Endodermal cell (in vitro differentiated cells): ENCODE measurements at regions not wholly inside any gene's neighbourhood (a gene's known extent, or its start where the extent isn't known, plus 50 kb on each side); places are given as distances from the start of the nearest gene placed in this dataset.

Experiments used
- DNase-seq: peaks from one replicate; pipeline ENCODE4 v3.0.0-alpha.2; 2017
- H3K27ac ChIP-seq: 2 replicates; pipeline ENCODE4 v1.5.1; 2013; ENCODE audit warnings: mild to moderate bottlenecking, low read depth, low read length, moderate library complexity
- H3K27me3 ChIP-seq: 2 replicates; pipeline ENCODE4 v1.6.1; 2013; ENCODE audit warnings: mild to moderate bottlenecking, low read length, moderate library complexity; ENCODE audit not compliant: insufficient read depth, control insufficient read depth, poor library complexity, severe bottlenecking
- H3K36me3 ChIP-seq: 2 replicates; pipeline ENCODE4 v1.7.0; 2013; ENCODE audit warnings: mild to moderate bottlenecking, low read length, moderate library complexity; ENCODE audit not compliant: control insufficient read depth, insufficient read depth
- H3K4me1 ChIP-seq: one replicate; pipeline ENCODE4 v1.7.0; 2013; ENCODE audit warnings: low read length; ENCODE audit not compliant: control insufficient read depth, insufficient read depth
- H3K4me3 ChIP-seq: 2 replicates; pipeline ENCODE4 v1.5.1; 2013; ENCODE audit warnings: mild to moderate bottlenecking, low read length, moderate library complexity
- H3K9ac ChIP-seq: 2 replicates; pipeline ENCODE4 v1.6.1; 2013; ENCODE audit warnings: mild to moderate bottlenecking, low read length, moderate library complexity; ENCODE audit not compliant: poor library complexity, severe bottlenecking; ENCODE audit errors: extremely low read depth
- H3K9me3 ChIP-seq: 2 replicates; pipeline ENCODE4 v1.6.1; 2013; ENCODE audit warnings: mild to moderate bottlenecking, low read length, moderate library complexity; ENCODE audit not compliant: control insufficient read depth
- H3K27ac Mint-ChIP-seq: 2 replicates; pipeline ENCODE4 v1.8.0; 2020; ENCODE audit warnings: mixed read lengths
- H3K27me3 Mint-ChIP-seq: 2 replicates; pipeline ENCODE4 v1.8.0; 2021; ENCODE audit warnings: mild to moderate bottlenecking, mixed read lengths; ENCODE audit not compliant: insufficient read depth
- H3K36me3 Mint-ChIP-seq: 2 replicates; pipeline ENCODE4 v1.8.0; 2020; ENCODE audit warnings: low read depth, mixed read lengths
- H3K4me1 Mint-ChIP-seq: 2 replicates; pipeline ENCODE4 v1.8.0; 2020; ENCODE audit warnings: mixed read lengths
- H3K4me3 Mint-ChIP-seq: 2 replicates; pipeline ENCODE4 v1.8.0; 2020; ENCODE audit warnings: mild to moderate bottlenecking, moderate library complexity, mixed read lengths
- H3K9me3 Mint-ChIP-seq: 2 replicates; pipeline ENCODE4 v1.8.0; 2020; ENCODE audit warnings: mild to moderate bottlenecking, mixed read lengths
- WGBS, 2 experiments: methylation state at CpG; one replicate each; pipeline versions ENCODE4 v1.1.5 to v1.1.7; 2013; ENCODE audit warnings: missing lambda C conversion rate in 2 of 2, mixed read lengths in 1 of 2; ENCODE audit not compliant: insufficient coverage in 1 of 2, insufficient read length in 1 of 2; 5-methylcytosine and 5-hydroxymethylcytosine counted together
- TF ChIP-seq, protein P1 (sequence below): fragments of 200-600 bp; sonication (generic); conservative IDR thresholded peaks from 2 replicates; pipeline ENCODE4 v1.5.0; 2021; ENCODE audit warnings: antibody characterized with exemption, mild to moderate bottlenecking

DNA sequence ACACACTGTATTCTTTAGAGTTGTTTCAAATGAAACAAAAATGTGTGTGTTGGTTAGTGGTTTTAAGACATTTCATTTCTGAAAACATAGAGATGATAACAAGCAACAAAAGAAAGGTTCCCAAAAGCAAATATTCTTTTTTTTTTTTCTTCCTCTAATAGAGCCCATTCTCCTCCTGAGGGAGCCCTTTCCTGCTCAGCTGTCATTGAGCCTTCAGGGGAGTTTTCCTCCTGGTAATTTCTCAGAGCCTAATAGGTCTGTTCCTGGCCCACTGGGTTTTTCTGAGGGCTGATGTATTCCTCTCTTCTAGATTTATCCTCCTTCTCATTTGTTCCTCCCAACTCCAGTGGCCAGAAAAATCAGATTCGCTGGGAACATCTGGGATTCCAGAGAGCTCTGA lies 654.5 kb downstream of the NOVA1 start:
- H3K27ac ChIP-seq: no peak overlapping the region
- H3K36me3 ChIP-seq: no peaks in the 10 kb centered on the region
- WGBS, 2 experiments: 83% methylated on average over 1 of the region's 1 CpG; no CpG with 5 or more reads in 1 of the 2 experiments
- TF ChIP-seq, protein P1, sequence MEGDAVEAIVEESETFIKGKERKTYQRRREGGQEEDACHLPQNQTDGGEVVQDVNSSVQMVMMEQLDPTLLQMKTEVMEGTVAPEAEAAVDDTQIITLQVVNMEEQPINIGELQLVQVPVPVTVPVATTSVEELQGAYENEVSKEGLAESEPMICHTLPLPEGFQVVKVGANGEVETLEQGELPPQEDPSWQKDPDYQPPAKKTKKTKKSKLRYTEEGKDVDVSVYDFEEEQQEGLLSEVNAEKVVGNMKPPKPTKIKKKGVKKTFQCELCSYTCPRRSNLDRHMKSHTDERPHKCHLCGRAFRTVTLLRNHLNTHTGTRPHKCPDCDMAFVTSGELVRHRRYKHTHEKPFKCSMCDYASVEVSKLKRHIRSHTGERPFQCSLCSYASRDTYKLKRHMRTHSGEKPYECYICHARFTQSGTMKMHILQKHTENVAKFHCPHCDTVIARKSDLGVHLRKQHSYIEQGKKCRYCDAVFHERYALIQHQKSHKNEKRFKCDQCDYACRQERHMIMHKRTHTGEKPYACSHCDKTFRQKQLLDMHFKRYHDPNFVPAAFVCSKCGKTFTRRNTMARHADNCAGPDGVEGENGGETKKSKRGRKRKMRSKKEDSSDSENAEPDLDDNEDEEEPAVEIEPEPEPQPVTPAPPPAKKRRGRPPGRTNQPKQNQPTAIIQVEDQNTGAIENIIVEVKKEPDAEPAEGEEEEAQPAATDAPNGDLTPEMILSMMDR: peak; percentile 50
- no peaks in the 10 kb centered on the region for H3K27me3 Mint-ChIP-seq
- H3K4me3 Mint-ChIP-seq: no peak overlapping the region
- no peaks in the 10 kb centered on the region for H3K9me3 ChIP-seq
- DNase-seq: no peak
- H3K9ac ChIP-seq: no peak overlapping the region
- no peaks in the 10 kb centered on the region for H3K27me3 ChIP-seq
- no peaks in the 10 kb centered on the region for H3K4me1 ChIP-seq
- H3K4me3 ChIP-seq: no peak overlapping the region
- H3K4me1 Mint-ChIP-seq: no peaks in the 10 kb centered on the region
- H3K36me3 Mint-ChIP-seq: no peaks in the 10 kb centered on the region
- H3K27ac Mint-ChIP-seq: no peak overlapping the region
- no peaks in the 10 kb centered on the region for H3K9me3 Mint-ChIP-seq

DNA sequence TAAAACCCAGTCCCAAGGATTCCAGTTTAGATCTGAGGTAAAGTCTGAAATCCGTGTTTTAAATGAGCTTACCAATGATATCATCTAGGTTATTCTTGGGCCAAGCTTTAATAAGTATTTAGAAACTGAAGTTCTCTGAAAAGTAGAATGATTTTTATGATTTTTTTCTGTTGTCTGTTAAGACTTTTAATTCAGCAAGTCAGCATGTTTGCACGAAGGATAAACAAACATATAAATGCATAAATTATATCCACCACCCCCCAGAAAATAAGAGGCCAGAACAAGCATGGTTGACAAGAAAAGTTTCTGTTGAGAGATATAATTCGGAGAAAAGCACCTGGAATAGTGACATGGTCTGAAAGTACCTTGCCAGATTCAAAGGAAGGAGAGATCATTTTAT lies 655.7 kb downstream of the NOVA1 start:
- H3K36me3 Mint-ChIP-seq: no peaks in the 10 kb centered on the region
- no peaks in the 10 kb centered on the region for H3K4me1 Mint-ChIP-seq
- H3K4me3 ChIP-seq: no peak overlapping the region
- TF ChIP-seq, protein P1: no peak
- H3K27me3 ChIP-seq: no peaks in the 10 kb centered on the region
- H3K36me3 ChIP-seq: no peaks in the 10 kb centered on the region
- H3K9me3 Mint-ChIP-seq: no peaks in the 10 kb centered on the region
- 97 to 100% methylated on average over 1 to 2 of the region's 3 CpGs for WGBS, 2 experiments
- no peak overlapping the region for H3K27ac Mint-ChIP-seq
- DNase-seq: no peak
- no peaks in the 10 kb centered on the region for H3K27me3 Mint-ChIP-seq
- no peaks in the 10 kb centered on the region for H3K4me1 ChIP-seq
- no peak overlapping the region for H3K27ac ChIP-seq
- H3K9me3 ChIP-seq: no peaks in the 10 kb centered on the region
- no peak overlapping the region for H3K4me3 Mint-ChIP-seq
- H3K9ac ChIP-seq: no peak overlapping the region

DNA sequence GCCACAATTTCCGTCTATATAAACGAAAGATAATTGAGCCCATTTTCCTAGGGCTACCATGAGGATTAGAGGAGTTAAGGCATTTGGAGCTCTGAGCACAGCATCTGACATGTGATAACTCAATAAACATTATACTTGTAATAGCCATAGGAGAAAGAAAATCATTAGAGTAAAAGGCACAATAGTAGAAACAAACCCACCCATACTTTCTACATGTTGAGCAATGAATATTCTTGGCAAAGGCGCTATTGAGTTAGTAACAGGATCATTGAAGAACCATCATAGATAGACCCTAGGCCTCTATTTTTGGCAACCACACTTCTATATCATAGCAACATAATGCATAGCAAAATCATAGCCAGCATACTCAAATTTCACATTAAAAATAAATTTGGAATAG lies 664.1 kb downstream of the NOVA1 start:
- Histone ChIP-seq H3K9me3 (no peaks in the 10 kb centered on the region), H3K36me3 (no peaks in the 10 kb centered on the region), H3K4me3 (no peak overlapping the region), H3K27ac (no peak overlapping the region), H3K9ac (no peak overlapping the region), H3K4me1 (no peaks in the 10 kb centered on the region), H3K27me3 (no peaks in the 10 kb centered on the region)
- TF ChIP-seq, protein P1: no peak
- H3K27me3 Mint-ChIP-seq: no peaks in the 10 kb centered on the region
- no peaks in the 10 kb centered on the region for H3K9me3 Mint-ChIP-seq
- H3K27ac Mint-ChIP-seq: no peak overlapping the region
- peaks cover 1% of the 10 kb centered on the region for H3K4me1 Mint-ChIP-seq
- no peak for DNase-seq
- 95% methylated on average over 3 of the region's 3 CpGs; no CpG with 5 or more reads in 1 of the 2 experiments for WGBS, 2 experiments
- no peak overlapping the region for H3K4me3 Mint-ChIP-seq
- H3K36me3 Mint-ChIP-seq: no peaks in the 10 kb centered on the region
